B cell (primary cell): ENCODE measurements at regions not wholly inside any gene's neighbourhood (a gene's known extent, or its start where the extent isn't known, plus 50 kb on each side); places are given as distances from the start of the nearest gene placed in this dataset.

Source experiments
- ATAC-seq: fragments of 200-7000 bp; cut with Tn5 transposase; one replicate; pipeline ENCODE4 v1.10.0; 2021; ENCODE audit warnings: low read depth, mild to moderate bottlenecking, moderate number of reproducible peaks, moderate library complexity
- CTCF ChIA-PET: fragments of 350-600 bp; sonication (Branson Sonifier 250); formaldehyde crosslinking; loops from one replicate; lab custom pipeline; 2021; ENCODE audit warnings: antibody characterized with exemption, inconsistent platforms; lab: Charles Lee
- POLR2A ChIA-PET: fragments of 350-600 bp; sonication (Branson Sonifier 250); formaldehyde crosslinking; loops from one replicate; lab custom pipeline; 2021; ENCODE audit warnings: antibody characterized with exemption; lab: Charles Lee
- DNase-seq: peaks from one replicate; pipeline ENCODE4 v3.0.0; 2013
- H2AFZ ChIP-seq: 2 replicates; pipeline ENCODE4 v1.6.1; 2012; ENCODE audit warnings: mild to moderate bottlenecking, low read depth, low read length; ENCODE audit not compliant: insufficient read depth, poor library complexity, severe bottlenecking
- H3K27ac ChIP-seq, 2 donors: 1 replicate in 1 of 2; 2 replicates in 1 of 2; pipeline ENCODE4 v1.5.1; 2012 to 2013; ENCODE audit warnings: low read length in 2 of 2, mild to moderate bottlenecking in 2 of 2, moderate library complexity in 1 of 2
- H3K27me3 ChIP-seq, 4 experiments: fragments of 200-600 bp in 1 of 4; sonication (generic) in 1 of 4; replicated peaks in 1 of 4; 1 replicate in 2 of 4; 2 replicates in 2 of 4; pipeline versions ENCODE4 v1.6.1 to v1.7.0; 2013 to 2016; ENCODE audit warnings: low read length in 3 of 4, mild to moderate bottlenecking in 2 of 4, mixed read lengths in 1 of 4, moderate library complexity in 1 of 4; ENCODE audit not compliant: insufficient read depth in 4 of 4, control insufficient read depth in 3 of 4; ENCODE audit errors: control extremely low read depth in 1 of 4
- H3K36me3 ChIP-seq, 2 experiments: replicated peaks in 1 of 2; 1 replicate in 1 of 2; 2 replicates in 1 of 2; pipeline versions ENCODE4 v1.6.1 to v1.7.1; 2013; ENCODE audit warnings: low read length in 1 of 2; ENCODE audit not compliant: insufficient read depth in 2 of 2, control insufficient read depth in 1 of 2; ENCODE audit errors: control extremely low read depth in 1 of 2, extremely low read depth in 1 of 2
- H3K4me1 ChIP-seq, 2 donors: fragments of 200-600 bp in 1 of 2; sonication (generic) in 1 of 2; 1 replicate in 1 of 2; 2 replicates in 1 of 2; pipeline versions ENCODE4 v1.5.1 to v1.6.1; 2013 to 2017; ENCODE audit warnings: low read length in 2 of 2; ENCODE audit not compliant: control insufficient read depth in 2 of 2, insufficient read depth in 2 of 2
- H3K4me2 ChIP-seq: replicated peaks from 2 replicates; pipeline ENCODE3; 2012; ENCODE audit warnings: mild to moderate bottlenecking, low read depth, low read length; ENCODE audit not compliant: poor library complexity, severe bottlenecking
- H3K4me3 ChIP-seq, 5 experiments: fragments of 200-600 bp in 1 of 5; sonication (generic) in 1 of 5; 1 replicate in 3 of 5; 2 replicates in 2 of 5; pipeline versions ENCODE4 v1.5.1 to v1.7.0; 2011 to 2016; ENCODE audit warnings: low read length in 4 of 5, mild to moderate bottlenecking in 4 of 5, low read depth in 2 of 5, control low read depth in 1 of 5, moderate library complexity in 1 of 5; ENCODE audit not compliant: insufficient read depth in 1 of 5; ENCODE audit errors: control extremely low read depth in 1 of 5, extremely low read depth in 1 of 5
- H3K79me2 ChIP-seq: fragments of 200-600 bp; sonication (generic); one replicate; pipeline ENCODE4 v1.6.0; 2016; ENCODE audit warnings: low read length; ENCODE audit not compliant: control insufficient read depth, insufficient read depth
- H3K9ac ChIP-seq: fragments of 200-600 bp; sonication (generic); 2 replicates; pipeline ENCODE4 v1.6.1; 2017; ENCODE audit warnings: mild to moderate bottlenecking, low read length, moderate library complexity
- H3K9me3 ChIP-seq, 3 donors: one replicate each; pipeline versions ENCODE4 v1.6.1 to v1.7.1; 2013; ENCODE audit warnings: low read length in 2 of 3; ENCODE audit not compliant: control insufficient read depth in 2 of 3, insufficient read depth in 1 of 3; ENCODE audit errors: control extremely low read depth in 1 of 3
- H4K20me1 ChIP-seq: 2 replicates; pipeline ENCODE4 v1.6.0; 2012; ENCODE audit warnings: mild to moderate bottlenecking, low read length; ENCODE audit not compliant: insufficient read depth, control insufficient read depth, poor library complexity, severe bottlenecking
- H3K27ac Mint-ChIP-seq: one replicate; pipeline ENCODE4 v1.8.0; 2021; ENCODE audit warnings: mixed read lengths
- H3K27me3 Mint-ChIP-seq: one replicate; pipeline ENCODE4 v1.8.0; 2021; ENCODE audit warnings: mixed read lengths
- H3K4me1 Mint-ChIP-seq: one replicate; pipeline ENCODE4 v1.8.0; 2021; ENCODE audit warnings: mixed read lengths
- H3K4me3 Mint-ChIP-seq: one replicate; pipeline ENCODE4 v1.8.0; 2021; ENCODE audit warnings: mixed read lengths
- H3K9me3 Mint-ChIP-seq: one replicate; pipeline ENCODE4 v1.8.0; 2022; ENCODE audit warnings: mixed read lengths; ENCODE audit not compliant: insufficient read depth
- EZH2 ChIP-seq: IDR thresholded peaks from 2 replicates; pipeline ENCODE4 v1.6.1; 2012; ENCODE audit warnings: borderline replicate concordance, low read depth, mild to moderate bottlenecking, moderate library complexity, low read length; ENCODE audit not compliant: insufficient read depth, poor library complexity, severe bottlenecking
- WGBS: methylation state at CpG from one replicate; pipeline ENCODE4 v1.1.5; 2013; ENCODE audit warnings: missing lambda C conversion rate; ENCODE audit not compliant: insufficient coverage; 5-methylcytosine and 5-hydroxymethylcytosine counted together
- intact Hi-C: fragments of 100-400 bp; cut with micrococcal nuclease; formaldehyde crosslinking; loops from one replicate; pipeline ENCODE4 v1.10.0; 2022
- TF ChIP-seq, protein P1 (sequence below): fragments of 200-600 bp; IDR thresholded peaks from one replicate; pipeline ENCODE4 v1.8.0; 2022; ENCODE audit warnings: antibody characterized with exemption, mild to moderate bottlenecking

DNA sequence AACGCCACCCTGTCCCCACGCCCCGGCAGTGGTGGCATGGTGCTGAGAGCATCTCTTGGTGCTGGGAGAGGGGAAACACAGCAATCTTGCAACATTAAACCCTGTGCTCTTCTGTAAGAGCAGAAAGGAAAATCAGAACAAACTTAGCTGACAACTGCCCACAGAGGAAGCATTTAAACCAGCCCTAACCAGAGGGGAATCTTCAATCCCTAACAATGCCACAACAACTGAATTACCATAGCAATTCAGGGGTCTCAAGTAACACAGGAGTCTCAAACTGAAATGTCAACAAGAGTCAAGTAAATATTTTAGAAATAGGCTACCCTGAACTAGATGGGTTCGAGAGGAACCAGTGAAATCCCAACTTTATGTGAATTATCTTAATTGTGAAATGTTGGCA is 1983.6 kb downstream of the NCAM2 start:
- ChIA-PET POLR2A (no interaction called here), CTCF (no interaction called here)
- WGBS, result 100% methylated on average over 3 of the region's 4 CpGs

DNA sequence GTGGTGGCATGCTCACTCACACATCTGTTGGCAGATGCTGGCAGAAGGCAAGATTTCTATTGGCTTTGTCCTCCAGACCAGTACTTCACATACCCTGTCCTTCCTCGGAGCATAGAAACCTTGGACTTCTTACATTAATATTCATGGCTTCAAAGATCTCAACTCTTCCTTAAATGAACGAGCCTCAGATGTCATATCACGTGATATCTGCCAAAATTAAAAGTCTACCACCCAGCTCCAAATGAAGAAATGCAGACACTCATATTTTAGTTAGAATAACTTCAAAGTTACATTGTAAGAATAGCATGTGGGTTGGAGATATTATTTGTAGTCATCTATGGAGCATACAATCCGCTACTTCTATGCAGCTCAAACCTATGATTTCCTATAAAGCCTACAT is 1994.9 kb downstream of the NCAM2 start:
- DNase-seq, result no peak
- intact Hi-C loops, result no loop called here
- CTCF ChIA-PET, result no interaction called here

More for the DNA sequence above, 1983.6 kb downstream of the NCAM2 start:
- no peaks in the 10 kb centered on the region for H4K20me1 ChIP-seq
- H3K9me3 ChIP-seq, result peaks cover 0 to 7% (median 3%) of the 10 kb centered on the region in 3 donors
- Mint-ChIP-seq H3K4me3 (no peak overlapping the region), H3K27ac (no peak overlapping the region), H3K4me1 (peaks cover 1% of the 10 kb centered on the region), H3K9me3 (peaks cover 2% of the 10 kb centered on the region), H3K27me3 (no peaks in the 10 kb centered on the region)
- no peak overlapping the region for H3K4me3 ChIP-seq
- H3K79me2 ChIP-seq, result no peaks in the 10 kb centered on the region
- no peak overlapping the region for H3K27ac ChIP-seq
- no peak overlapping the region for H3K4me2 ChIP-seq
- TF ChIP-seq, protein P1, sequence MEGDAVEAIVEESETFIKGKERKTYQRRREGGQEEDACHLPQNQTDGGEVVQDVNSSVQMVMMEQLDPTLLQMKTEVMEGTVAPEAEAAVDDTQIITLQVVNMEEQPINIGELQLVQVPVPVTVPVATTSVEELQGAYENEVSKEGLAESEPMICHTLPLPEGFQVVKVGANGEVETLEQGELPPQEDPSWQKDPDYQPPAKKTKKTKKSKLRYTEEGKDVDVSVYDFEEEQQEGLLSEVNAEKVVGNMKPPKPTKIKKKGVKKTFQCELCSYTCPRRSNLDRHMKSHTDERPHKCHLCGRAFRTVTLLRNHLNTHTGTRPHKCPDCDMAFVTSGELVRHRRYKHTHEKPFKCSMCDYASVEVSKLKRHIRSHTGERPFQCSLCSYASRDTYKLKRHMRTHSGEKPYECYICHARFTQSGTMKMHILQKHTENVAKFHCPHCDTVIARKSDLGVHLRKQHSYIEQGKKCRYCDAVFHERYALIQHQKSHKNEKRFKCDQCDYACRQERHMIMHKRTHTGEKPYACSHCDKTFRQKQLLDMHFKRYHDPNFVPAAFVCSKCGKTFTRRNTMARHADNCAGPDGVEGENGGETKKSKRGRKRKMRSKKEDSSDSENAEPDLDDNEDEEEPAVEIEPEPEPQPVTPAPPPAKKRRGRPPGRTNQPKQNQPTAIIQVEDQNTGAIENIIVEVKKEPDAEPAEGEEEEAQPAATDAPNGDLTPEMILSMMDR, result no peak
- no peak for TF ChIP-seq EZH2
- H3K9ac ChIP-seq, result no peak overlapping the region
- H2AFZ ChIP-seq, result no peak overlapping the region
- intact Hi-C loops, result no loop called here
- H3K4me1 ChIP-seq, result no peaks in the 10 kb centered on the region
- ATAC-seq, result no peak
- H3K36me3 ChIP-seq, result no peaks in the 10 kb centered on the region
- DNase-seq, result no peak
- H3K27me3 ChIP-seq, result no peaks in the 10 kb centered on the region

More for the DNA sequence above, 1994.9 kb downstream of the NCAM2 start:
- Histone ChIP-seq H3K36me3 (no peaks in the 10 kb centered on the region), H4K20me1 (no peaks in the 10 kb centered on the region), H3K9ac (no peak overlapping the region), H3K4me1 (no peaks in the 10 kb centered on the region), H3K27ac (no peak overlapping the region), H3K9me3 (peaks cover 0 to 6% (median 0%) of the 10 kb centered on the region in 3 donors), H3K27me3 (no peaks in the 10 kb centered on the region), H3K4me3 (no peak overlapping the region), H3K4me2 (no peak overlapping the region), H2AFZ (no peak overlapping the region), H3K79me2 (no peaks in the 10 kb centered on the region)
- TF ChIP-seq EZH2, result no peak
- TF ChIP-seq, protein P1, result no peak
- ATAC-seq, result no peak
- peaks cover 3% of the 10 kb centered on the region for H3K9me3 Mint-ChIP-seq
- POLR2A ChIA-PET, result no interaction called here
- H3K4me1 Mint-ChIP-seq, result no peaks in the 10 kb centered on the region
- no peak overlapping the region for H3K4me3 Mint-ChIP-seq
- 100% methylated on average over 1 of the region's 4 CpGs for WGBS
- H3K27ac Mint-ChIP-seq, result no peak overlapping the region
- H3K27me3 Mint-ChIP-seq, result no peaks in the 10 kb centered on the region
